Adrenal gland (tissue), 5 donors: ENCODE measurements at regions not wholly inside any gene's neighbourhood (a gene's known extent, or its start where the extent isn't known, plus 50 kb on each side); places are given as distances from the start of the nearest gene placed in this dataset.

Source experiments
- POLR2A ChIP-seq, 2 donors: fragments of 450-650 bp; IDR thresholded peaks; one replicate each; pipeline ENCODE4 v1.6.1; 2017; ENCODE audit warnings: antibody characterized with exemption in 2 of 2, mild to moderate bottlenecking in 2 of 2, moderate library complexity in 1 of 2
- TF ChIP-seq, protein P1 (sequence below), 6 experiments: fragments of 450-650 bp in 4 of 6; fragments of 200-600 bp in 2 of 6; sonication (generic) in 1 of 6; IDR thresholded peaks; 1 replicate in 5 of 6; 2 replicates in 1 of 6; pipeline versions ENCODE4 v1.5.1 to v1.8.0; 2016 to 2021; ENCODE audit warnings: antibody characterized with exemption in 6 of 6, mild to moderate bottlenecking in 2 of 6, moderate library complexity in 1 of 6
- donor health status: DM: no; HTN: no; CAD: no.

DNA sequence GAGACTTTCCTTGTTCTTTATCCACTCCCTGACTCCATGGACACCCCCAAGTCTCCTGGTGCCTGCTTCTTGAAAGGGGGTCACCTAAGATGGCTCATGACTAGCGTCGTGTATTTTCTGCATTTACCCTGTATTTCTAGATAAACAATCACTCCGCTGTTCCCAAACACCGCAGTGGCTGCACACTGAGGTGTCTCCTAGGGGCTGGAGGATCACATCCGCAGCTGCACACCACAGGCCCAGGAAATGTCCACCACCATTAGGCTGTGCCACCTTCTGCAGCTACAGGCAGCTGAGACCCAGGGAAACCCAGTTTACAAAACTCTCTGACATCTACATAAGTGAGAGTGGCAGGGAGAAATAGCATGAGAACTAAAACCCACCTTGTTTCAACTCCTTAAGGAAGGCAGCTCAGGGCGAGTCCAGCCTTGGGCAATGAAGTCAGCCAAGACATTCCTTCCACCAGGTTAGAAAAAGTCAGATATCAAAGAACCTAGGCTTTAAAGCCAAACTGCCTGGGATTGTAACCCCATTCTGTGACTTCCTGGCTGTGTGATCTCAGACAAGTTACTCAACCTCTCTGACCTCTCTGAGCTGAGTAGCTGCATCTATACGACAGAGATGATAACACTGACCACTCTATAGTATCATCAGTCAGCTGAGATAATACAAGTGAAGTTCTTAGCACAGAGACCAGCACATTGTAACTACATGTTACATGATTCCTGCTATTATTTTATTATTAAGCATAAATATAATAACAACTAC, 102.2 kb downstream of the SNX5 start:
- TF ChIP-seq, protein P1, sequence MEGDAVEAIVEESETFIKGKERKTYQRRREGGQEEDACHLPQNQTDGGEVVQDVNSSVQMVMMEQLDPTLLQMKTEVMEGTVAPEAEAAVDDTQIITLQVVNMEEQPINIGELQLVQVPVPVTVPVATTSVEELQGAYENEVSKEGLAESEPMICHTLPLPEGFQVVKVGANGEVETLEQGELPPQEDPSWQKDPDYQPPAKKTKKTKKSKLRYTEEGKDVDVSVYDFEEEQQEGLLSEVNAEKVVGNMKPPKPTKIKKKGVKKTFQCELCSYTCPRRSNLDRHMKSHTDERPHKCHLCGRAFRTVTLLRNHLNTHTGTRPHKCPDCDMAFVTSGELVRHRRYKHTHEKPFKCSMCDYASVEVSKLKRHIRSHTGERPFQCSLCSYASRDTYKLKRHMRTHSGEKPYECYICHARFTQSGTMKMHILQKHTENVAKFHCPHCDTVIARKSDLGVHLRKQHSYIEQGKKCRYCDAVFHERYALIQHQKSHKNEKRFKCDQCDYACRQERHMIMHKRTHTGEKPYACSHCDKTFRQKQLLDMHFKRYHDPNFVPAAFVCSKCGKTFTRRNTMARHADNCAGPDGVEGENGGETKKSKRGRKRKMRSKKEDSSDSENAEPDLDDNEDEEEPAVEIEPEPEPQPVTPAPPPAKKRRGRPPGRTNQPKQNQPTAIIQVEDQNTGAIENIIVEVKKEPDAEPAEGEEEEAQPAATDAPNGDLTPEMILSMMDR (IDR thresholded peaks at IDR 0.05), result no peak
- TF ChIP-seq POLR2A (IDR thresholded peaks at IDR 0.05), result no peak
